ENCODE measurements at regions not wholly inside any gene's neighbourhood (a gene's known extent, or its start where the extent isn't known, plus 50 kb on each side); places are given as distances from the start of the nearest gene placed in this dataset.

- H3K27ac ChIP-seq (ENCODE audit: insufficient read depth, low read length) = no peak overlapping the region
- no TSS peak for BruUV-seq (replicated peaks)
- no peaks in the 10 kb centered on the region for H3K36me3 ChIP-seq (ENCODE audit: control insufficient read depth, insufficient read depth, low read length)
- DNase-seq = no peak
- no peaks in the 10 kb centered on the region for H3K9me3 ChIP-seq (ENCODE audit: control insufficient read depth, insufficient read depth, low read length)
- H2BK20ac ChIP-seq (ENCODE audit: low read depth, low read length) = no peak overlapping the region
- H4K91ac ChIP-seq (ENCODE audit: insufficient read depth, low read depth, low read length) = no peak overlapping the region
- no peak overlapping the region for H3K23ac ChIP-seq (ENCODE audit: low read depth, low read length)
- WGBS, 2 experiments (ENCODE audit: extremely low coverage in 2 of 2, insufficient read length in 1 of 2) = 0% methylated on average over 1 of the region's 2 CpGs; no CpG with 5 or more reads in 1 of the 2 experiments
- H2BK15ac ChIP-seq (ENCODE audit: low read depth, low read length) = no peak overlapping the region
- no peak overlapping the region for H3K56ac ChIP-seq (ENCODE audit: extremely low read depth, insufficient read depth, low read length)
- no peak for ATAC-seq (ENCODE audit: low read depth)
- in situ Hi-C loops (cut with MboI; ENCODE audit: low sequenced_read_pairs) = no loop called here
- H3K4me1 ChIP-seq (ENCODE audit: control insufficient read depth, insufficient read depth, low read length) = no peaks in the 10 kb centered on the region
- H4K8ac ChIP-seq (ENCODE audit: low read depth in 2 of 2, low read length in 2 of 2) = no peak overlapping the region
- H3K18ac ChIP-seq (ENCODE audit: low read depth, low read length) = no peak overlapping the region
- no peak overlapping the region for H3K4ac ChIP-seq (ENCODE audit: low read depth, low read length)
- no peak overlapping the region for H2BK120ac ChIP-seq (ENCODE audit: low read depth, low read length)
- H3K9ac ChIP-seq (ENCODE audit: low read depth, low read length) = no peak overlapping the region
- ChIA-PET POLR2A (ENCODE audit: unreplicated experiment) (no interaction called here), CTCF (no interaction called here)
- intact Hi-C loops (cut with micrococcal nuclease) = loop anchor here (2.0 kb wide), 1 partner anchor 29 kb away; no protein-coding TSS in a partner anchor
- H3K4me2 ChIP-seq (ENCODE audit: low read depth, low read length) = no peak overlapping the region
- dilution Hi-C loops (cut with HindIII; ENCODE audit: low sequenced_read_pairs, unreplicated experiment) = no loop called here
- no peak overlapping the region for H2AK9ac ChIP-seq (replicated peaks; ENCODE audit: low read depth, low read length, poor library complexity)
- H2AK5ac ChIP-seq (ENCODE audit: low read depth, low read length) = no peak overlapping the region
- no peak overlapping the region for H4K5ac ChIP-seq (ENCODE audit: low read depth, low read length)
- no peak overlapping the region for H2BK5ac ChIP-seq (ENCODE audit: low read depth, low read length, poor library complexity, severe bottlenecking)
- no peak overlapping the region for H2AFZ ChIP-seq (replicated peaks; ENCODE audit: low read length, poor library complexity)
- H3K79me1 ChIP-seq (ENCODE audit: low read depth in 1 of 2, low read length in 2 of 2) = no peaks in the 10 kb centered on the region
- H3K4me3 ChIP-seq (ENCODE audit: insufficient read depth, low read depth, low read length) = no peak overlapping the region
- no peaks in the 10 kb centered on the region for H4K20me1 ChIP-seq (ENCODE audit: insufficient read depth, low read length)
- no peaks in the 10 kb centered on the region for H3K27me3 ChIP-seq (ENCODE audit: control insufficient read depth, insufficient read depth, low read length)
- no peak for TF ChIP-seq BHLHE40 (IDR thresholded peaks at IDR 0.05; ENCODE audit: low read depth, low read length)
- no peaks in the 10 kb centered on the region for H3K9me1 ChIP-seq (ENCODE audit: insufficient read depth, low read length)
- H3K14ac ChIP-seq (replicated peaks; ENCODE audit: low read depth, low read length) = no peak overlapping the region
Observed at GRCh38 chr2:164023896-164024295, 288.1 kb upstream of the FIGN start.

Data from IMR-90 (cell line).